ENCODE measurements at regions not wholly inside any gene's neighbourhood (a gene's known extent, or its start where the extent isn't known, plus 50 kb on each side); places are given as distances from the start of the nearest gene placed in this dataset.
A peak's percentile ranks its signal among the peaks of the same experiment; 100 is the strongest.

GRCh38 chr1:57784356-57784755, 360.5 kb upstream of the DAB1 start:
- DNase-seq = no peak

GRCh38 chr1:57782357-57782756, 358.5 kb upstream of the DAB1 start:
- no peak for DNase-seq

- no peak for DNase-seq
Observed at GRCh38 chr1:57772580-57773195, 348.8 kb upstream of the DAB1 start.

- peak; percentile 4 for DNase-seq
Observed at GRCh38 chr1:57770772-57771171, 346.9 kb upstream of the DAB1 start.

- DNase-seq = no peak
Observed at GRCh38 chr1:57770236-57770635, 346.4 kb upstream of the DAB1 start.

GRCh38 chr1:57761628-57762027, 337.8 kb upstream of the DAB1 start:
- DNase-seq = no peak

GRCh38 chr1:57752843-57753242, 329.0 kb upstream of the DAB1 start:
- no peak for DNase-seq

- no peak for DNase-seq
Observed at GRCh38 chr1:57748719-57749118, 324.9 kb upstream of the DAB1 start.

GRCh38 chr1:57747818-57748217, 324.0 kb upstream of the DAB1 start:
- no peak for DNase-seq

GRCh38 chr1:57741521-57741920, 317.7 kb upstream of the DAB1 start:
- DNase-seq = no peak

- peak; percentile 8 for DNase-seq
Observed at GRCh38 chr1:57736940-57737339, 313.1 kb upstream of the DAB1 start.

- no peak for DNase-seq
Observed at GRCh38 chr1:57729181-57729580, 305.3 kb upstream of the DAB1 start.

GRCh38 chr1:57727121-57727520, 303.3 kb upstream of the DAB1 start:
- DNase-seq = peak; percentile 20

- DNase-seq = no peak
Observed at GRCh38 chr1:57725318-57725717, 301.5 kb upstream of the DAB1 start.

- DNase-seq = no peak
Observed at GRCh38 chr1:57724535-57724934, 300.7 kb upstream of the DAB1 start.

- no peak for DNase-seq
Observed at GRCh38 chr1:57722285-57722978, 298.6 kb upstream of the DAB1 start.

GRCh38 chr1:57721001-57721400, 297.1 kb upstream of the DAB1 start:
- no peak for DNase-seq

GRCh38 chr1:57719274-57719673, 295.4 kb upstream of the DAB1 start:
- no peak for DNase-seq

GRCh38 chr1:57713501-57713900, 289.6 kb upstream of the DAB1 start:
- no peak for DNase-seq

GRCh38 chr1:57712846-57713245, 289.0 kb upstream of the DAB1 start:
- DNase-seq = no peak

GRCh38 chr1:57711326-57711725, 287.5 kb upstream of the DAB1 start:
- peak; percentile 52 for DNase-seq

GRCh38 chr1:57707631-57708030, 283.8 kb upstream of the DAB1 start:
- DNase-seq = no peak

GRCh38 chr1:57704811-57705210, 281.0 kb upstream of the DAB1 start:
- no peak for DNase-seq

- DNase-seq = no peak
Observed at GRCh38 chr1:57704231-57704630, 280.4 kb upstream of the DAB1 start.

- DNase-seq = no peak
Observed at GRCh38 chr1:57696904-57697303, 273.0 kb upstream of the DAB1 start.
